HL-60 (cell line): ENCODE measurements at regions not wholly inside any gene's neighbourhood (a gene's known extent, or its start where the extent isn't known, plus 50 kb on each side); places are given as distances from the start of the nearest gene placed in this dataset.
"Not testable (repeated sequence)": the region's sequence is repeated elsewhere in the genome, so short reads cannot be mapped to it uniquely, and the experiment has no call there.

Experiments
- DNase-seq, 2 experiments: peaks; one replicate each; pipeline ENCODE4 v3.0.0-alpha.2; 2010 to 2020; ENCODE audit warnings: low read depth in 1 of 2, low spot score in 1 of 2
- H3K27ac ChIP-seq: fragments of 250-450 bp; sonication (Bioruptor Pico); replicated peaks from 2 replicates; pipeline ENCODE4 v1.5.1; 2020; ENCODE audit warnings: mild to moderate bottlenecking, moderate library complexity
- H3K27me3 ChIP-seq: fragments of 250-450 bp; sonication (Bioruptor Pico); 2 replicates; pipeline ENCODE4 v1.5.1; 2021; ENCODE audit warnings: mild to moderate bottlenecking, moderate library complexity; ENCODE audit not compliant: insufficient read depth, poor library complexity, severe bottlenecking
- H3K4me3 ChIP-seq: replicated peaks from 2 replicates; pipeline ENCODE4 v1.5.1; 2011; ENCODE audit warnings: mild to moderate bottlenecking, control low read depth, low read length; ENCODE audit not compliant: insufficient read depth
- CTCF ChIP-seq: IDR thresholded peaks from one replicate; pipeline ENCODE4 v1.5.1; 2011; ENCODE audit warnings: low read length, control low read depth, inconsistent platforms; ENCODE audit not compliant: insufficient read depth
- GABPA ChIP-seq: IDR thresholded peaks from 2 replicates; pipeline ENCODE4 v1.6.1; 2012; ENCODE audit warnings: low read depth
- POLR2AphosphoS5 ChIP-seq: IDR thresholded peaks from 2 replicates; pipeline ENCODE4 v1.6.1; 2012; ENCODE audit warnings: low read depth
- REST ChIP-seq: IDR thresholded peaks from 2 replicates; pipeline ENCODE4 v1.6.1; 2012; ENCODE audit warnings: low read depth; ENCODE audit not compliant: insufficient replicate concordance
- SPI1 ChIP-seq: IDR thresholded peaks from 2 replicates; pipeline ENCODE4 v1.6.1; 2012; ENCODE audit warnings: low read depth, mild to moderate bottlenecking, borderline replicate concordance

- Histone ChIP-seq H3K4me3 (no peak overlapping the region), H3K27ac (no peak overlapping the region), H3K27me3 (no peaks in the 10 kb centered on the region)
- DNase-seq = no peak
- TF ChIP-seq CTCF (no peak), SPI1 (no peak), POLR2AphosphoS5 (no peak), REST (no peak), GABPA (no peak)
Observed at GRCh38 chr3:188021502-188022040, 132.4 kb upstream of the LPP start.

- H3K27me3 ChIP-seq, DNase-seq, H3K4me3 ChIP-seq, H3K27ac ChIP-seq: not testable (repeated sequence)
Observed at GRCh38 chr3:188022902-188023301, 131.1 kb upstream of the LPP start.

- no peak overlapping the region for H3K27ac ChIP-seq
- DNase-seq = no peak
- TF ChIP-seq POLR2AphosphoS5 (no peak), REST (no peak), SPI1 (no peak), GABPA (no peak), CTCF (no peak)
- H3K4me3 ChIP-seq = no peak overlapping the region
- no peaks in the 10 kb centered on the region for H3K27me3 ChIP-seq
Observed at GRCh38 chr3:188025555-188025954, 128.4 kb upstream of the LPP start.

GRCh38 chr3:188026191-188026968 is 127.6 kb upstream of the LPP start:
- TF ChIP-seq POLR2AphosphoS5 (no peak), CTCF (no peak), GABPA (no peak), REST (no peak)
- Histone ChIP-seq H3K27ac (no peak overlapping the region), H3K4me3 (no peak overlapping the region), H3K27me3 (no peaks in the 10 kb centered on the region)
- DNase-seq = no peak
